HCT116 (cell line): ENCODE measurements at regions not wholly inside any gene's neighbourhood (a gene's known extent, or its start where the extent isn't known, plus 50 kb on each side); places are given as distances from the start of the nearest gene placed in this dataset.

Experiments used
- CTCF ChIP-seq, 3 experiments: fragments of 200-600 bp in 1 of 3; sonication (generic) in 1 of 3; IDR thresholded peaks in 2 of 3; conservative IDR thresholded peaks in 1 of 3; 2 replicates each; pipeline ENCODE4 v1.5.1; 2012 to 2017; ENCODE audit warnings: low read depth in 2 of 3, low read length in 2 of 3, antibody characterized with exemption in 1 of 3, borderline replicate concordance in 1 of 3, control low read depth in 1 of 3, mild to moderate bottlenecking in 1 of 3, mixed read lengths in 1 of 3, mixed run types in 1 of 3, moderate library complexity in 1 of 3; ENCODE audit not compliant: insufficient read depth in 1 of 3
- EGR1 ChIP-seq: IDR thresholded peaks from 2 replicates; pipeline ENCODE4 v1.6.1; 2012; ENCODE audit warnings: low read depth
- EZH2phosphoT487 ChIP-seq: fragments of 200-600 bp; IDR thresholded peaks from 2 replicates; pipeline ENCODE4 v1.6.1; 2018; ENCODE audit warnings: antibody characterized with exemption, borderline replicate concordance
- JUND ChIP-seq: IDR thresholded peaks from 2 replicates; pipeline ENCODE4 v1.6.1; 2012
- MAX ChIP-seq: IDR thresholded peaks from 2 replicates; pipeline ENCODE4 v1.6.1; 2012
- POLR2A ChIP-seq: IDR thresholded peaks from 2 replicates; pipeline ENCODE4 v1.7.0; 2011; ENCODE audit warnings: borderline replicate concordance; ENCODE audit not compliant: insufficient read depth, insufficient read length; ENCODE audit errors: extremely low read depth
- REST ChIP-seq: IDR thresholded peaks from 2 replicates; pipeline ENCODE4 v1.6.1; 2012; ENCODE audit warnings: low read depth
- SIN3A ChIP-seq: IDR thresholded peaks from 2 replicates; pipeline ENCODE4 v1.6.1; 2012; ENCODE audit warnings: low read depth
- ZNF274 ChIP-seq: fragments of 200-500 bp; sonication (Bioruptor generic); IDR thresholded peaks from 2 replicates; pipeline ENCODE4 v1.6.1; 2014; ENCODE audit warnings: mild to moderate bottlenecking, low read depth, low read length, inconsistent platforms

DNA sequence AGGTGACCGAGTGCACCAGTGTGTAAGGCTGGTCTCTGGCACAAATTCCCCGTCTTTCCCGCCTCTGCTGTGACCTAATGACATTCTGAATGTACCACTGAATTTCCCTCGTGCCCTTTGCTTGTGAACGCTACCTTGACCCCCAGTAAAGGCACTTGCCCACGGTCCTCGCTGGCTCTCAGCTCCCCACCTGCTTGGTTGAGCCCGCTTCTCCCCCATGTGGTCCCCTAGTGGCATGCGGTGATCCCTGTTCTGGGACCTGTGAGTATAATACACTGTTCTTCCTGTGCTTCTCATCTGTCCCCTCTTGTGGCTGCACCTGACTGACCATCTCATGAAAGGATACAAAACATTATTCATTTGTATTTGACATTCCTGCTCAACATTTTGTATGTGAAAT lies 495.7 kb downstream of the INHBA start:
- TF ChIP-seq POLR2A (no peak), CTCF (IDR thresholded peaks at IDR 0.05 in 2 of 3, conservative IDR thresholded peaks at IDR 0.05 in 1 of 3; ENCODE audit: borderline replicate concordance in 1 of 3, insufficient read depth in 1 of 3, low read depth in 2 of 3, low read length in 2 of 3) (0 out of 6 replicates have a peak, but pooled peaks of 2 of the 3 experiments have one; percentile 5 to 10), EZH2phosphoT487 (no peak), REST (no peak), ZNF274 (no peak), EGR1 (no peak), MAX (no peak), JUND (no peak), SIN3A (no peak)
